ENCODE measurements at regions not wholly inside any gene's neighbourhood (a gene's known extent, or its start where the extent isn't known, plus 50 kb on each side); places are given as distances from the start of the nearest gene placed in this dataset.

DNA sequence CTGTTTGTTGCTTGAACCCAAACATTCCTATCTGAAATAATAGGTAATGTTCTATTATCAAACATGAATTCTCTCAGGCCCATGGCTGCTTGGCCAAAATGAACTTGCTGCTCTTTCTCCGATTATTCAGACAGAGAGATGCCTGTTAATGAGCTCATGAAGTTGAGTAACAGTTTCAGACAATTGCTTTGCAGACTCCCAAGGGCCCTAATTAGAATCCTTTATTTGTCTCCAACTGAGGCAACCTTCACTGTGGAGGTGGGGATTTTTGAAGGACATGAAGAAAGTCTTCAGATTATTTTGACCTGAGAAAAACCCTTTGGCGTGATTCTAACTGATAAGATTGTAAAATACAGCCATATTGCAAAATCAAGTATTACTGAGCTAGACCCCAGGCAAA is 466.7 kb downstream of the NFIB start:
- CTCF ChIA-PET, result no interaction called here
- no peaks in the 10 kb centered on the region for H3K4me1 Mint-ChIP-seq
- no peaks in the 10 kb centered on the region for H3K9me3 ChIP-seq (ENCODE audit: control extremely low read depth in 1 of 3, control insufficient read depth in 2 of 3, insufficient read depth in 1 of 3, low read length in 2 of 3)
- no peaks in the 10 kb centered on the region for H3K36me3 ChIP-seq (replicated peaks in 1 of 2; ENCODE audit: control extremely low read depth in 1 of 2, control insufficient read depth in 1 of 2, extremely low read depth in 1 of 2, insufficient read depth in 2 of 2, low read length in 1 of 2)
- no peaks in the 10 kb centered on the region for H4K20me1 ChIP-seq (ENCODE audit: control insufficient read depth, insufficient read depth, low read length, poor library complexity, severe bottlenecking)
- no CpG with 5 or more reads among the region's 2 CpGs for WGBS (ENCODE audit: insufficient coverage)
- POLR2A ChIA-PET, result no interaction called here
- TF ChIP-seq, protein P1, sequence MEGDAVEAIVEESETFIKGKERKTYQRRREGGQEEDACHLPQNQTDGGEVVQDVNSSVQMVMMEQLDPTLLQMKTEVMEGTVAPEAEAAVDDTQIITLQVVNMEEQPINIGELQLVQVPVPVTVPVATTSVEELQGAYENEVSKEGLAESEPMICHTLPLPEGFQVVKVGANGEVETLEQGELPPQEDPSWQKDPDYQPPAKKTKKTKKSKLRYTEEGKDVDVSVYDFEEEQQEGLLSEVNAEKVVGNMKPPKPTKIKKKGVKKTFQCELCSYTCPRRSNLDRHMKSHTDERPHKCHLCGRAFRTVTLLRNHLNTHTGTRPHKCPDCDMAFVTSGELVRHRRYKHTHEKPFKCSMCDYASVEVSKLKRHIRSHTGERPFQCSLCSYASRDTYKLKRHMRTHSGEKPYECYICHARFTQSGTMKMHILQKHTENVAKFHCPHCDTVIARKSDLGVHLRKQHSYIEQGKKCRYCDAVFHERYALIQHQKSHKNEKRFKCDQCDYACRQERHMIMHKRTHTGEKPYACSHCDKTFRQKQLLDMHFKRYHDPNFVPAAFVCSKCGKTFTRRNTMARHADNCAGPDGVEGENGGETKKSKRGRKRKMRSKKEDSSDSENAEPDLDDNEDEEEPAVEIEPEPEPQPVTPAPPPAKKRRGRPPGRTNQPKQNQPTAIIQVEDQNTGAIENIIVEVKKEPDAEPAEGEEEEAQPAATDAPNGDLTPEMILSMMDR (IDR thresholded peaks at IDR 0.05), result no peak
- TF ChIP-seq EZH2 (IDR thresholded peaks at IDR 0.05; ENCODE audit: borderline replicate concordance, insufficient read depth, low read depth, low read length, poor library complexity, severe bottlenecking), result no peak
- DNase-seq (no peak), ATAC-seq (ENCODE audit: low read depth) (no peak)
- H2AFZ ChIP-seq (ENCODE audit: insufficient read depth, low read depth, low read length, poor library complexity, severe bottlenecking), result no peak overlapping the region
- H3K9ac ChIP-seq (ENCODE audit: low read length), result no peak overlapping the region
- no peaks in the 10 kb centered on the region for H3K27me3 Mint-ChIP-seq
- H3K27ac ChIP-seq (ENCODE audit: low read length in 2 of 2), result no peak overlapping the region
- H3K9me3 Mint-ChIP-seq (ENCODE audit: insufficient read depth), result peaks cover 2% of the 10 kb centered on the region
- no peak overlapping the region for H3K4me2 ChIP-seq (replicated peaks; ENCODE audit: low read depth, low read length, poor library complexity, severe bottlenecking)
- H3K4me1 ChIP-seq (ENCODE audit: control insufficient read depth in 2 of 2, insufficient read depth in 2 of 2, low read length in 2 of 2), result no peaks in the 10 kb centered on the region
- intact Hi-C loops (cut with micrococcal nuclease), result no loop called here
- no peaks in the 10 kb centered on the region for H3K79me2 ChIP-seq (ENCODE audit: control insufficient read depth, insufficient read depth, low read length)
- H3K4me3 ChIP-seq (ENCODE audit: control extremely low read depth in 1 of 5, extremely low read depth in 1 of 5, insufficient read depth in 1 of 5, low read depth in 2 of 5, low read length in 4 of 5), result no peak overlapping the region
- H3K27ac Mint-ChIP-seq, result no peak overlapping the region
- H3K4me3 Mint-ChIP-seq, result no peak overlapping the region
- H3K27me3 ChIP-seq (replicated peaks in 1 of 4; ENCODE audit: control extremely low read depth in 1 of 4, control insufficient read depth in 3 of 4, insufficient read depth in 4 of 4, low read length in 3 of 4), result no peaks in the 10 kb centered on the region

DNA sequence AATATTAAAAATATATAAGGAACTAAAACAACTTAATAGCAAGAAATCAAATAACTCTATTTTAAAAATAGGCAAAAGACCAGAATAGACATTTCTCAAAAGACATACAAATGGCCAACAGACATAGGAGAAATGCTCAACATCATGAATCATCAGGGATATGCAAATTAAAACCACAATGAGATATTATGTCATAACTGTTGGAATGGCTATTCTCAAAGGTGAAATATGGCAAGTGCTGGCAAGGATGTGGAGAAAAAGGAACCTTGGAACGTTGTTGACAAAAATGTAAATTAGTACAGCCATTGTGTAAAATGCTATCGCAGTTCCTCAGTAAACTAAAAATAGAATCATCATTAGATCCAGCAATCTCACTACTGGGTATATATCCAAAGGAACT is 468.5 kb downstream of the NFIB start:
- H3K27me3 Mint-ChIP-seq, result no peaks in the 10 kb centered on the region
- Histone ChIP-seq H3K27me3 (replicated peaks in 1 of 4; ENCODE audit: control extremely low read depth in 1 of 4, control insufficient read depth in 3 of 4, insufficient read depth in 4 of 4, low read length in 3 of 4) (no peaks in the 10 kb centered on the region), H3K9me3 (ENCODE audit: control extremely low read depth in 1 of 3, control insufficient read depth in 2 of 3, insufficient read depth in 1 of 3, low read length in 2 of 3) (peaks cover 0 to 3% (median 0%) of the 10 kb centered on the region in 3 donors), H3K4me2 (replicated peaks; ENCODE audit: low read depth, low read length, poor library complexity, severe bottlenecking) (no peak overlapping the region), H3K4me3 (ENCODE audit: control extremely low read depth in 1 of 5, extremely low read depth in 1 of 5, insufficient read depth in 1 of 5, low read depth in 2 of 5, low read length in 4 of 5) (no peak overlapping the region), H3K79me2 (ENCODE audit: control insufficient read depth, insufficient read depth, low read length) (no peaks in the 10 kb centered on the region), H2AFZ (ENCODE audit: insufficient read depth, low read depth, low read length, poor library complexity, severe bottlenecking) (no peak overlapping the region), H3K4me1 (ENCODE audit: control insufficient read depth in 2 of 2, insufficient read depth in 2 of 2, low read length in 2 of 2) (no peaks in the 10 kb centered on the region), H3K27ac (ENCODE audit: low read length in 2 of 2) (no peak overlapping the region), H3K9ac (ENCODE audit: low read length) (no peak overlapping the region), H3K36me3 (replicated peaks in 1 of 2; ENCODE audit: control extremely low read depth in 1 of 2, control insufficient read depth in 1 of 2, extremely low read depth in 1 of 2, insufficient read depth in 2 of 2, low read length in 1 of 2) (no peaks in the 10 kb centered on the region), H4K20me1 (ENCODE audit: control insufficient read depth, insufficient read depth, low read length, poor library complexity, severe bottlenecking) (no peaks in the 10 kb centered on the region)
- ChIA-PET CTCF (no interaction called here), POLR2A (no interaction called here)
- WGBS (ENCODE audit: insufficient coverage), result no CpG with 5 or more reads among the region's 2 CpGs
- DNase-seq (no peak), ATAC-seq (ENCODE audit: low read depth) (no peak)
- H3K27ac Mint-ChIP-seq, result no peak overlapping the region
- TF ChIP-seq, protein P1 (IDR thresholded peaks at IDR 0.05), result no peak
- no peak for TF ChIP-seq EZH2 (IDR thresholded peaks at IDR 0.05; ENCODE audit: borderline replicate concordance, insufficient read depth, low read depth, low read length, poor library complexity, severe bottlenecking)
- intact Hi-C loops (cut with micrococcal nuclease), result no loop called here
- no peaks in the 10 kb centered on the region for H3K4me1 Mint-ChIP-seq
- H3K9me3 Mint-ChIP-seq (ENCODE audit: insufficient read depth), result peaks cover 2% of the 10 kb centered on the region
- H3K4me3 Mint-ChIP-seq, result no peak overlapping the region

Data from B cell (primary cell).